ENCODE measurements at regions not wholly inside any gene's neighbourhood (a gene's known extent, or its start where the extent isn't known, plus 50 kb on each side); places are given as distances from the start of the nearest gene placed in this dataset.

DNA sequence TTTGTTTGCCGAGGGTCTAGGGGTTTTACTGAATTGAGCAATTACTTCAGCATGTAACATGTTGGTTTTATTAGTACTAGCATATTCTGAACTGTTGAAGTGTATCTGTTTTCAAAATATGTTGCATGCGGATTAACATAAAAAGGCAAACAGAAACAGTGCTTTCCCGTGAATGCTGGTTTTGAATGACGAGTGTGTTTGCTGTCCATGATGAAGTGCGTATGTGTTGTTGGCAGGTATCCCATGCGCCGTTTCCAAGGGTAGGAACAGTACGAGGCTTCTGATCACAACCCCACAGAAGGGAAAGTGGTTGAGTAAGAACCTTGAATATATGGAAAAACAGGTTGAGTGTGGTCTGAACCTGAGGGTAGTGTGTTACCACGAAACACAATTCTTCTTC is 232.9 kb downstream of the SAMD5 start:
- DNase-seq (no peak), ATAC-seq (ENCODE audit: poor library complexity) (no peak)
- Histone ChIP-seq H3K27ac (ENCODE audit: low read depth in 1 of 2, low read length in 2 of 2) (no peak overlapping the region), H3K4me3 (ENCODE audit: low read length) (no peak overlapping the region), H3K4me1 (ENCODE audit: insufficient read depth, low read length) (no peaks in the 10 kb centered on the region), H3K36me3 (ENCODE audit: insufficient read depth, low read length) (no peaks in the 10 kb centered on the region), H3K27me3 (ENCODE audit: control insufficient read depth in 1 of 2, insufficient read depth in 2 of 2, low read length in 2 of 2) (no peaks in the 10 kb centered on the region), H3K9me3 (ENCODE audit: control insufficient read depth in 1 of 2, insufficient read depth in 1 of 2, low read length in 2 of 2) (no peaks in the 10 kb centered on the region)
- ChIA-PET CTCF (no interaction called here), POLR2A (no interaction called here)
- TF ChIP-seq, protein P1, sequence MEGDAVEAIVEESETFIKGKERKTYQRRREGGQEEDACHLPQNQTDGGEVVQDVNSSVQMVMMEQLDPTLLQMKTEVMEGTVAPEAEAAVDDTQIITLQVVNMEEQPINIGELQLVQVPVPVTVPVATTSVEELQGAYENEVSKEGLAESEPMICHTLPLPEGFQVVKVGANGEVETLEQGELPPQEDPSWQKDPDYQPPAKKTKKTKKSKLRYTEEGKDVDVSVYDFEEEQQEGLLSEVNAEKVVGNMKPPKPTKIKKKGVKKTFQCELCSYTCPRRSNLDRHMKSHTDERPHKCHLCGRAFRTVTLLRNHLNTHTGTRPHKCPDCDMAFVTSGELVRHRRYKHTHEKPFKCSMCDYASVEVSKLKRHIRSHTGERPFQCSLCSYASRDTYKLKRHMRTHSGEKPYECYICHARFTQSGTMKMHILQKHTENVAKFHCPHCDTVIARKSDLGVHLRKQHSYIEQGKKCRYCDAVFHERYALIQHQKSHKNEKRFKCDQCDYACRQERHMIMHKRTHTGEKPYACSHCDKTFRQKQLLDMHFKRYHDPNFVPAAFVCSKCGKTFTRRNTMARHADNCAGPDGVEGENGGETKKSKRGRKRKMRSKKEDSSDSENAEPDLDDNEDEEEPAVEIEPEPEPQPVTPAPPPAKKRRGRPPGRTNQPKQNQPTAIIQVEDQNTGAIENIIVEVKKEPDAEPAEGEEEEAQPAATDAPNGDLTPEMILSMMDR (IDR thresholded peaks at IDR 0.05) = no peak
- Mint-ChIP-seq H3K27ac (no peak overlapping the region), H3K4me3 (no peak overlapping the region), H3K36me3 (ENCODE audit: low read depth) (no peaks in the 10 kb centered on the region), H3K9me3 (no peaks in the 10 kb centered on the region), H3K4me1 (ENCODE audit: low read depth) (no peaks in the 10 kb centered on the region), H3K27me3 (peaks cover 12% of the 10 kb centered on the region)
- intact Hi-C loops (cut with DNase I, micrococcal nuclease) = no loop called here

DNA sequence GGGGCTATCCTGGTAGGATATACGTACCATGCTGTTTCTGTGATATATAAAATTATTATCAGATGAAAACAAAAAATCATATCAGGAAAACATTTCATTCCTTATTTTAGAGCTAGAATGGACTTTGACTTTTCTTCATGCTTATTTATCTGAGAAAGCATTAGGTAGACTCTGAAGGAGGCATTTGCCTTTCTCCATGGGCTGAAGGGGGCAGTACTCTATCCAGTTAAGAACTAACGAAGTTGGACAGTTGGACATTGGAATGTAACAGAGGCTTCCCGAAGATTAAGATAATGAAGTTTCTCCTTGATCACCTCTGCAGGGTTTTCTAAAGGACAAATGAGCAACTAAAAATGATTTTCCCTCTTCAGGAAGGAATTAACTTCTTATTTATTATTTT is 233.9 kb downstream of the SAMD5 start:
- CTCF ChIA-PET = no interaction called here
- POLR2A ChIA-PET = no interaction called here
- Mint-ChIP-seq H3K9me3 (no peaks in the 10 kb centered on the region), H3K27me3 (peaks cover 12% of the 10 kb centered on the region), H3K4me1 (ENCODE audit: low read depth) (no peaks in the 10 kb centered on the region), H3K36me3 (ENCODE audit: low read depth) (no peaks in the 10 kb centered on the region), H3K27ac (no peak overlapping the region), H3K4me3 (no peak overlapping the region)
- TF ChIP-seq, protein P1 (IDR thresholded peaks at IDR 0.05) = no peak
- H3K4me1 ChIP-seq (ENCODE audit: insufficient read depth, low read length) = no peaks in the 10 kb centered on the region
- no peaks in the 10 kb centered on the region for H3K9me3 ChIP-seq (ENCODE audit: control insufficient read depth in 1 of 2, insufficient read depth in 1 of 2, low read length in 2 of 2)
- H3K36me3 ChIP-seq (ENCODE audit: insufficient read depth, low read length) = no peaks in the 10 kb centered on the region
- H3K4me3 ChIP-seq (ENCODE audit: low read length) = no peak overlapping the region
- H3K27me3 ChIP-seq (ENCODE audit: control insufficient read depth in 1 of 2, insufficient read depth in 2 of 2, low read length in 2 of 2) = no peaks in the 10 kb centered on the region
- DNase-seq (no peak), ATAC-seq (ENCODE audit: poor library complexity) (no peak)
- H3K27ac ChIP-seq (ENCODE audit: low read depth in 1 of 2, low read length in 2 of 2) = no peak overlapping the region
- intact Hi-C loops (cut with DNase I, micrococcal nuclease) = no loop called here

DNA sequence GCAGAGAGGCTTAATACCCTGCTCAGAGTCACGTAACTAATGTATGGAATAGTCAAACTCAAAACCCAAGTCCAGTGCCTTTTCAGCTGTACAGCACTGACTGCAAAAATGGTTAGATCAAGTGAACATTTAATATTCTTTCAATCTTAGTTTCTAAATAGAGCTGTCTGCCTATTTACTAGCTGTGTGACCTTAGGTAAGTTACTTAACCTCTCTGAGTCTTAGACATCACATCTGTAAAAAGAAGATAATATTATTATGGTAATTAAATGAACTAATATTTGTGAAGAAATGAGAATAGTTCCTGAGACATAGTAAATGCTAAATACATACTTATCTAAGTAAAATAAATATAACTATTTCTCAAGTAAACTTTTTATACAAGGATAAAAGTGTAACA is 235.5 kb downstream of the SAMD5 start:
- DNase-seq = no peak
- CTCF ChIA-PET = no interaction called here
- H3K27ac Mint-ChIP-seq = no peak overlapping the region

More for the DNA sequence above, 235.5 kb downstream of the SAMD5 start:
- Mint-ChIP-seq H3K36me3 (ENCODE audit: low read depth) (no peaks in the 10 kb centered on the region), H3K27me3 (peaks cover 2% of the 10 kb centered on the region), H3K4me1 (ENCODE audit: low read depth) (no peaks in the 10 kb centered on the region), H3K9me3 (no peaks in the 10 kb centered on the region), H3K4me3 (no peak overlapping the region)
- Histone ChIP-seq H3K27me3 (ENCODE audit: control insufficient read depth in 1 of 2, insufficient read depth in 2 of 2, low read length in 2 of 2) (no peaks in the 10 kb centered on the region), H3K9me3 (ENCODE audit: control insufficient read depth in 1 of 2, insufficient read depth in 1 of 2, low read length in 2 of 2) (no peaks in the 10 kb centered on the region), H3K4me1 (ENCODE audit: insufficient read depth, low read length) (no peaks in the 10 kb centered on the region), H3K4me3 (ENCODE audit: low read length) (no peak overlapping the region), H3K27ac (ENCODE audit: low read depth in 1 of 2, low read length in 2 of 2) (no peak overlapping the region), H3K36me3 (ENCODE audit: insufficient read depth, low read length) (no peaks in the 10 kb centered on the region)
- POLR2A ChIA-PET = no interaction called here
- ATAC-seq (ENCODE audit: poor library complexity) = no peak
- TF ChIP-seq, protein P1 (IDR thresholded peaks at IDR 0.05) = no peak
- intact Hi-C loops (cut with DNase I, micrococcal nuclease) = no loop called here

Measured in CD4-positive, alpha-beta T cell (primary cell).